Jurkat, Clone E6-1 (cell line): ENCODE measurements at regions not wholly inside any gene's neighbourhood (a gene's known extent, or its start where the extent isn't known, plus 50 kb on each side); places are given as distances from the start of the nearest gene placed in this dataset.
"Not testable (repeated sequence)": the region's sequence is repeated elsewhere in the genome, so short reads cannot be mapped to it uniquely, and the experiment has no call there.

ENCODE experiments used
- DNase-seq: peaks from one replicate; pipeline ENCODE4 v3.0.0-alpha.2; 2011; ENCODE audit warnings: low read depth, low spot score
- H3K4me3 ChIP-seq: 2 replicates; pipeline ENCODE4 v1.5.1; 2011; ENCODE audit warnings: mild to moderate bottlenecking, low read length, control low read depth, moderate library complexity

GRCh38 chr7:68846811-68847325 lies 751.4 kb upstream of the AUTS2 start:
- H3K4me3 ChIP-seq: no peak overlapping the region
- no peak for DNase-seq

- H3K4me3 ChIP-seq: no peak overlapping the region
- no peak for DNase-seq
Measured at GRCh38 chr7:68853254-68853653, 745.0 kb upstream of the AUTS2 start.

DNA sequence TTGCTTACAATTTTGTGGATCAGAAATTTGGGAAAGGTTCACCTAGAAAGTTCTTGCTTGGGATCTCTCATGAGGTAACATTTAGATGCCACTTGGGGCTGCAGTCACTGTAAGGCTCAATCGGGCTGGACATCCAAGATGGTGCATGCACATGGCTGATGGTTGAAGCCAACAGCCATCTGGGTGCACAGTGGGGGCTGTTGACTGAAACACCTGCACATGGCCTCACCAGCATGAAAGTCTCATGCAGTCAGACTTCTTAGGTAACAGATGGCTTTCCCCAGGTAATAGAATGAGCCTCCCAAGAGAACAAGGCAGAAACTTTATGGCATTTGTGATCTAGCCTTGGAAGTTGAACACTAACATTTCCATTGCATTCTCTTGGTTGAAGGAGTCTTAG lies 740.7 kb upstream of the AUTS2 start:
- no peak for DNase-seq
- H3K4me3 ChIP-seq: no peak overlapping the region

GRCh38 chr7:68858497-68858896 lies 739.8 kb upstream of the AUTS2 start:
- DNase-seq: no peak
- no peak overlapping the region for H3K4me3 ChIP-seq

DNA sequence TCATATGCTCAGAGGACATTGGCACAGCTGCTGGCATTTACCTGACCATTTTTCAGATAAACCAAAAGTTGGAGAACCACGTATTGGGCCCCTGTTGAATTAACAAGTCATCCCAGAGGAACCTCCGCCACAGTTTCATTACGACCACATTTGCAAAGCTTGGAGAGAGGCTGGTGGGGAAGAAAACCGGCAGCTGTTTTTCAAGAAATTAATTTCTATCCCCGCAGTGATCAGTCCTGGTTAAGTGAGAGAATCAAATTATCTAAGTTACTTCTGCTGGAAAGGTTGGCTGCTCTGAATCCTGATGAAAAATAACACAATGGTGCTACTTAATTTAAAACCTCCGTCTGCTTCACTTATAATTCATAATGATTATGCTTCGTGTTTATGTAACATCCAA lies 737.1 kb upstream of the AUTS2 start:
- DNase-seq: no peak
- no peak overlapping the region for H3K4me3 ChIP-seq

DNA sequence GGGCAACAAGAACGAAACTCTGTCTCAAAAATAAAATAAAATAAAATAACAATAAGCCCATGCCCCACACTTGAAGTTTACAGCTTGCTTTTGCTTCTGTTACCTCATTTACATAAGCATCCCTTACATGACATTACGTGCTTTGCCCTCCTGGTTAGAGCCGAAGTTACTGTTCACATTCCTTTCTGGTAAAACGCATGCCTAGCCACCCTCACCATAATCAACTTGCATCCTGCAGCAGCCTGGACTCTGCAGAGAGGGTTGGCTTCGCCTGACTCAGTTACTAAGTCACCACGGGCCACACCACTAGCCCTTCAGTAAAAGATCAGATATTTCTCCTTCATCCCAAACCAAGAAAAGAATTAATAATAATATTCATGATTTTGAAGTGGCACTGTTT lies 736.0 kb upstream of the AUTS2 start:
- no peak for DNase-seq
- no peak overlapping the region for H3K4me3 ChIP-seq

GRCh38 chr7:68862736-68863135 lies 735.5 kb upstream of the AUTS2 start:
- H3K4me3 ChIP-seq: no peak overlapping the region
- DNase-seq: no peak

DNA sequence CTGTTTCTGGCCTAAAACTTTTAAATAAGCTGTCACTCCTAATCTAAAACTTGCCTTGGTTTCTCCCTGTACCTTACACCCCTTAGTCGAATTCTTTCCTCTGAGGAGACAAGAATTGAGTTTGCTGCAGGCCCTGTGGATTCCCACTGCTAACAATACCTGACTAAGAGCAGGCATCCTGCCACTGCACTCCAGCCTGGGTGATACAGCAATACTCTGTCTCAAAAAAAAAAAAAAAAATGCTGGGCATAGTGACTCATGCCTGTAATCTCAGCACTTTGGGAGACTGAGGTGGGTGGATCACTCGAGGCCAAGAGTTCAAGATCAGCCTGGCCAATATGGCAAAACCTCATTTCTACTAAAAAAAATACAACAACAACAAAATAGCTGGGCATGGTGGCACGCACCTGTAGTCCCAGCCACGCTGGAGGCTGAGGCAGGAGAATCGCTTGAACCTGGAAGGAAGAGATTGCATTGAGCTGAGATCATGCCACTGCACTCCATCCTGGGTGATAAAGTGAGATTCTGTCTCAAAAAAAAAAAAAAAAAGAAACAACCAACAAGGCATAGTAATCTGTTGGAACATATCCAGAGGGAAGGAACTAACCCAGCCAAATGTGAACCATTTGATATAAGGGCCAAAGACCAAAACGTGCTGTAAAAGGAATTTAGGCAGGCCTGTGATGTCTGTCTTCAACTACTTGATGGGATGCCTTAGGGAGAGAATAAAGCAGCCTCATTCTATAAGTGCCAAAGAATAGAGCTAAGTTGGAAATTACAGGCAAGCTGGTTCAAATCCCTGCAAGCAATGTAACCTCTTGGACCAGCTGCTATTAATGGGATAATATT lies 732.7 kb upstream of the AUTS2 start:
- DNase-seq: no peak
- no peak overlapping the region for H3K4me3 ChIP-seq

DNA sequence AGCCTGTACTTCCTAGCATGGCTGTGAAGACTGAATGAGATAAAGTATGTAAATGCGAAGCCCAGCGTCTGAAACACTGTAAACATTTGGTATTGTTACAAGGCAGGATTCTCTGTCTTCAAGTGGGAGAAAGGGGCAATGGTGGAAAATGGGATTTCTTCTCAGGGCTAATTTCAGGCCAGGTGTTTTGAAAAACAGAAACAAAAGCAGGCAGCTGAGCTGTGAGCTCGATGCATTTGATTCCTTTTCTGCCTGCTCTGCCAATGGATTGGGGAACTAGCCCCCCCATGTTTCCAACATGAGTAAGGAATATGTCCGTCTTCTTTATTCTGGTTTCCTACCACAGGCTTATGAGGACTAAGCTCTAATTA lies 732.1 kb upstream of the AUTS2 start:
- DNase-seq: no peak

GRCh38 chr7:68866721-68867120 lies 731.6 kb upstream of the AUTS2 start:
- not testable (repeated sequence) for H3K4me3 ChIP-seq, DNase-seq

More for the DNA sequence above, 732.1 kb upstream of the AUTS2 start:
- H3K4me3 ChIP-seq: no peak overlapping the region

DNA sequence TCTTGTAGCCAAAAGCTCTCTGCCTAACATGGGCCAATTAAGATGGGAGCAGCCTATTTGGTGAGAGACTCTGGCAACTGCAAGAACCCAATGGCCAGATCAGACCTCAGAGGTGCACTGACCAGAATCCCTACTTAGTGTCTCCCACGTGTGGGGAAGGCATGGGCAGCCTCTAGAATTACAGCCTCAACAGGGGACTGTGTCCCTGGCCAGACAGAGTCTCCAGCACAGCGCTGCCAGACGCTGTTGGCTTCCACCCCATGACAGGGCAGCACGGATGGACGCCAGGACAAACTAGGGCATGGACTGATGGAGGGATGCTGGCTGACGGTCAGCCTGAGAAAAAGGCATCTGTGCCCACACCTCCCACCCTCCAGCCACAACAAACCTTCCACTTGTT lies 729.3 kb upstream of the AUTS2 start:
- DNase-seq: no peak
- no peak overlapping the region for H3K4me3 ChIP-seq

GRCh38 chr7:68873616-68874015 lies 724.7 kb upstream of the AUTS2 start:
- DNase-seq: no peak

DNA sequence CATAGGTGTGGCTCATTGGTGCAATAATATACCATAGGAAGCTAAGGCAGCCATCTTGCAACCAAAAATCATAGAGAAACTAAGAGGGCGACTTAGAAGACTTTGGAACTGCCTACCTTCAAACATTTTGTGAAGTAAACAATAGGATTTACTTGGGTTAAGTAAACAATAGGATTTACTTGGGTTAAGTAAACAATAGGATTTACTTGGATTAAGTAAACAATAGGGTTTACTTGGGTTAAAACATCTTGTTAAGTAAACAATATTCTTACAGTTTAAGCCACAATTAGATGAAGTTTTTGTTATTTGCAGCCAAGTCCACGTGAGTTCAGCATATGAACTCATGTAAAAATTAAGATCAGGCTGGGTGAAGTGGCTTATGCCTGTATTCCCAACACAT lies 722.4 kb upstream of the AUTS2 start:
- H3K4me3 ChIP-seq: no peak overlapping the region
- DNase-seq: no peak

More at GRCh38 chr7:68873616-68874015, 724.7 kb upstream of the AUTS2 start:
- no peak overlapping the region for H3K4me3 ChIP-seq

DNA sequence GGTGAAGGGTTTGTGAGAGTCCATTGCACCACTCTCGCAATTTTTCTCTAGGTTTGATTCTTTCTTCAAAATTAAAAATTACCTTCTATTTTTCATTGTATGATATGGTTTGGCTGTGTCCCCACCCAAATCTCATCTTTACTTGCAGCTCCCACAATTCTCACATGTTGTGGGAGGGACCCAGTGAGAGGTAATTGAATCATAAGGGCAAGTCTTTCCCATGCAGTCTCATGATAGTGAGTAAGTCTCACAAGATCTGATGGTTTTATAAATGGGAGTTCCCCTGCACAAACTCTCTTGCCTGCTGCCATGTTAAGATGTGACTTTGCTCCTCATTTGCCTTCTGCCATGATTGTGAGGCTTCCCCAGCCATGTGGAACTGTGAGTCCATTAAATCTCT lies 711.2 kb upstream of the AUTS2 start:
- not testable (repeated sequence) for H3K4me3 ChIP-seq, DNase-seq

GRCh38 chr7:68888971-68889385 lies 709.3 kb upstream of the AUTS2 start:
- no peak overlapping the region for H3K4me3 ChIP-seq
- no peak for DNase-seq

- no peak for DNase-seq
- H3K4me3 ChIP-seq: no peak overlapping the region
Measured at GRCh38 chr7:68892236-68892635, 706.0 kb upstream of the AUTS2 start.

GRCh38 chr7:68893411-68893810 lies 704.9 kb upstream of the AUTS2 start:
- no peak for DNase-seq
- H3K4me3 ChIP-seq: no peak overlapping the region

GRCh38 chr7:68899156-68899555 lies 699.1 kb upstream of the AUTS2 start:
- not testable (repeated sequence) for DNase-seq, H3K4me3 ChIP-seq

GRCh38 chr7:68900096-68900495 lies 698.2 kb upstream of the AUTS2 start:
- DNase-seq: no peak
- no peak overlapping the region for H3K4me3 ChIP-seq

DNA sequence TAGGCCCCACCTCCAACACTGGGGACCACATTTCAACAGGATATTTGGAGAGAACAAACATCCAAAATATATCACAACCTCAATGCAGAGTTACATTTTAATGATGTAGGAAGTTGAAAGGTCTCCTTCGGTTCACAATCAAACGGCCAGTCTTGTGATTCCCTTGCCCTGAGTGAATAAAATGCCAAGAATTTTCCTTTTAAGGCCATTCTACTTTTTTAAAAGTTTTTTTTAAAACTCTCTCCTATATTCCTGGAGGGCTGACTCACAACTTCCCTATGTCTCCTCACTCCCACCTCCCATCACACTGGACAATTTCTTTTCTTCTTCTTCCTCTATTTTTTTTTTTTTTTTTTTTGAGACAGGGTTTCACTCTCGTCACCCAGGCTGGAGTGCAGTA lies 693.6 kb upstream of the AUTS2 start:
- H3K4me3 ChIP-seq: no peak overlapping the region
- no peak for DNase-seq

DNA sequence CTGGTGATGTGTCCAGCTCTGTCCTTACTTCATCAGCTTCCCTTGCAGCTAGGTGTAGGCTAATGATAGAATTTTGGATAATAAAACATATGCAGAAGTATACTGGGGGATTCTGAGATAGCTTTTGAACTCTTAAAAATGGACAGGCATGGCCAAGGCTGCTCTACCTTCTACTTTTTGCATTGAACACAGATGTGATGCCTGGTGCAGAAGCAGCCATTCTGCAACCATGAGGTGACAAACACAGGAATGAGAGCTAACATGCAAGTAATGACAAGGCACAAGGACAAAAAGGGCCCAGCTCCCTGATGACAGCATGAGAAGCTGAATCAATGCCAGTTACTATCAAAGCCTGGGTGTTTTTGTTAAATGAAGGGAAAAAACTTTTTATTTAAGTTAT lies 686.5 kb upstream of the AUTS2 start:
- H3K4me3 ChIP-seq: no peak overlapping the region
- DNase-seq: no peak
